ENCODE measurements at regions not wholly inside any gene's neighbourhood (a gene's known extent, or its start where the extent isn't known, plus 50 kb on each side); places are given as distances from the start of the nearest gene placed in this dataset.

- TF ChIP-seq CTCF (IDR thresholded peaks at IDR 0.05; ENCODE audit: poor library complexity) (no peak), EZH2phosphoT487 (IDR thresholded peaks at IDR 0.05; ENCODE audit: low read depth, severe bottlenecking, unreplicated experiment) (no peak)
Observed at GRCh38 chr20:39431091-39431880, 469.1 kb downstream of the DHX35 start.
